Femur (tissue), 1 donor: ENCODE measurements at regions not wholly inside any gene's neighbourhood (a gene's known extent, or its start where the extent isn't known, plus 50 kb on each side); places are given as distances from the start of the nearest gene placed in this dataset.
"Not testable (repeated sequence)": the region's sequence is repeated elsewhere in the genome, so short reads cannot be mapped to it uniquely, and the experiment has no call there.

ENCODE experiments used
- DNase-seq: peaks from one replicate; pipeline ENCODE4 v3.0.0-alpha.2; 2017

- DNase-seq = no peak
These were observed 52.7 kb upstream of the ZCCHC13 start for GRCh38 chrX:74251006-74251930.

GRCh38 chrX:74250574-74250973 is 53.4 kb upstream of the ZCCHC13 start:
- DNase-seq = no peak

GRCh38 chrX:74249963-74250362 is 54.0 kb upstream of the ZCCHC13 start:
- DNase-seq = no peak

GRCh38 chrX:74248889-74249288 is 55.1 kb upstream of the ZCCHC13 start:
- no peak for DNase-seq

GRCh38 chrX:74246524-74246923 is 57.5 kb upstream of the ZCCHC13 start:
- DNase-seq = no peak

GRCh38 chrX:74242484-74243138 is 61.4 kb upstream of the ZCCHC13 start:
- no peak for DNase-seq

GRCh38 chrX:74242050-74242449 is 61.9 kb upstream of the ZCCHC13 start:
- DNase-seq = no peak

GRCh38 chrX:74238771-74239170 is 65.2 kb upstream of the ZCCHC13 start:
- DNase-seq = no peak

- no peak for DNase-seq
These were observed 69.2 kb upstream of the ZCCHC13 start for GRCh38 chrX:74234818-74235217.

- DNase-seq = no peak
These were observed 71.1 kb upstream of the ZCCHC13 start for GRCh38 chrX:74232859-74233258.

- DNase-seq = no peak
These were observed 72.4 kb upstream of the ZCCHC13 start for GRCh38 chrX:74231625-74232024.

GRCh38 chrX:74230094-74230493 is 73.9 kb upstream of the ZCCHC13 start:
- no peak for DNase-seq

GRCh38 chrX:74225111-74225510 is 78.9 kb upstream of the ZCCHC13 start:
- DNase-seq = no peak

GRCh38 chrX:74220277-74220676 is 83.7 kb upstream of the ZCCHC13 start:
- DNase-seq = no peak

- DNase-seq = no peak
These were observed 85.1 kb upstream of the ZCCHC13 start for GRCh38 chrX:74218895-74219294.

GRCh38 chrX:74216421-74216820 is 87.6 kb upstream of the ZCCHC13 start:
- DNase-seq = no peak

GRCh38 chrX:74211911-74212310 is 92.1 kb upstream of the ZCCHC13 start:
- DNase-seq = no peak

- DNase-seq = no peak
These were observed 96.4 kb upstream of the ZCCHC13 start for GRCh38 chrX:74207539-74207938.

GRCh38 chrX:74195605-74196004 is 108.4 kb upstream of the ZCCHC13 start:
- DNase-seq = no peak

GRCh38 chrX:74195120-74195519 is 108.9 kb upstream of the ZCCHC13 start:
- DNase-seq = no peak

GRCh38 chrX:74187211-74187610 is 116.8 kb upstream of the ZCCHC13 start:
- DNase-seq = no peak

GRCh38 chrX:74183047-74183446 is 120.9 kb upstream of the ZCCHC13 start:
- not testable (repeated sequence) for DNase-seq

GRCh38 chrX:74181976-74182375 is 122.0 kb upstream of the ZCCHC13 start:
- not testable (repeated sequence) for DNase-seq

- DNase-seq = no peak
These were observed 123.3 kb upstream of the ZCCHC13 start for GRCh38 chrX:74180716-74181115.
